Kidney (tissue), 13 donors: ENCODE measurements at regions not wholly inside any gene's neighbourhood (a gene's known extent, or its start where the extent isn't known, plus 50 kb on each side); places are given as distances from the start of the nearest gene placed in this dataset.

ENCODE experiments used
- DNase-seq, 5 donors: peaks; one replicate each; pipeline ENCODE4 v3.0.0-alpha.2; 2013 to 2020
- FAIRE-seq: peaks from 2 replicates; lab custom pipeline; 2012; peaks lifted over from hg19 to GRCh38; lab: Jason Lieb, UNC
- H3K27ac ChIP-seq, 2 donors: one replicate each; pipeline ENCODE4 v1.7.0; 2013; ENCODE audit warnings: low read depth in 2 of 2, low read length in 2 of 2, inconsistent platforms in 1 of 2
- H3K27me3 ChIP-seq: one replicate; pipeline ENCODE4 v1.7.1; 2013; ENCODE audit warnings: low read length, inconsistent platforms; ENCODE audit not compliant: control insufficient read depth, insufficient read depth
- H3K36me3 ChIP-seq, 3 donors: one replicate each; pipeline versions ENCODE4 v1.7.0 to v1.7.1; 2013; ENCODE audit warnings: low read length in 3 of 3, control low read depth in 1 of 3, inconsistent platforms in 1 of 3; ENCODE audit not compliant: insufficient read depth in 3 of 3, control insufficient read depth in 2 of 3
- H3K4me1 ChIP-seq, 3 donors: one replicate each; pipeline versions ENCODE4 v1.7.0 to v1.7.1; 2013; ENCODE audit warnings: low read length in 3 of 3, inconsistent platforms in 1 of 3, low read depth in 1 of 3; ENCODE audit not compliant: control insufficient read depth in 2 of 3, insufficient read depth in 2 of 3
- H3K4me3 ChIP-seq, 3 donors: one replicate each; pipeline versions ENCODE4 v1.7.0 to v1.8.1; 2013; ENCODE audit warnings: low read length in 3 of 3, control low read depth in 1 of 3, inconsistent platforms in 1 of 3
- H3K9ac ChIP-seq, 3 donors: one replicate each; pipeline versions ENCODE4 v1.7.0 to v1.7.1; 2013; ENCODE audit warnings: low read length in 3 of 3, control low read depth in 1 of 3, inconsistent platforms in 1 of 3
- H3K9me3 ChIP-seq, 3 donors: one replicate each; pipeline versions ENCODE4 v1.7.0 to v1.7.1; 2013; ENCODE audit warnings: low read length in 3 of 3, control low read depth in 1 of 3, inconsistent platforms in 1 of 3; ENCODE audit not compliant: control insufficient read depth in 2 of 3, insufficient read depth in 1 of 3
- CTCF ChIP-seq: IDR thresholded peaks from 3 replicates; pipeline ENCODE4 v1.5.1; 2012; ENCODE audit warnings: mild to moderate bottlenecking, moderate library complexity, borderline replicate concordance; ENCODE audit not compliant: insufficient read depth; ENCODE audit errors: extremely low read depth
- intact Hi-C: fragments of 100-400 bp; cut with DNase I; formaldehyde crosslinking; loops from one replicate; pipeline ENCODE4 v1.11.1; 2022
- donor health status: control.
- donor health status: control.
- donor health status: control.
- donor health status: control.
- donor health status: control.
- donor health status: DM: yes; HTN: yes; CAD: no.
- donor health status: Normal renal cell carcinoma (clear cell type).

- FAIRE-seq (no peak), DNase-seq (no peak)
- H3K27ac ChIP-seq, result no peak overlapping the region
- no peaks in the 10 kb centered on the region for H3K4me1 ChIP-seq
- TF ChIP-seq CTCF, result no peak
- no peaks in the 10 kb centered on the region for H3K27me3 ChIP-seq
- intact Hi-C loops, result no loop called here
- H3K36me3 ChIP-seq, result no peaks in the 10 kb centered on the region
- H3K4me3 ChIP-seq, result no peak overlapping the region
- H3K9ac ChIP-seq, result no peak overlapping the region
- H3K9me3 ChIP-seq, result no peaks in the 10 kb centered on the region
Measured at GRCh38 chr6:154602708-154603107, 92.2 kb upstream of the CNKSR3 start.

DNA sequence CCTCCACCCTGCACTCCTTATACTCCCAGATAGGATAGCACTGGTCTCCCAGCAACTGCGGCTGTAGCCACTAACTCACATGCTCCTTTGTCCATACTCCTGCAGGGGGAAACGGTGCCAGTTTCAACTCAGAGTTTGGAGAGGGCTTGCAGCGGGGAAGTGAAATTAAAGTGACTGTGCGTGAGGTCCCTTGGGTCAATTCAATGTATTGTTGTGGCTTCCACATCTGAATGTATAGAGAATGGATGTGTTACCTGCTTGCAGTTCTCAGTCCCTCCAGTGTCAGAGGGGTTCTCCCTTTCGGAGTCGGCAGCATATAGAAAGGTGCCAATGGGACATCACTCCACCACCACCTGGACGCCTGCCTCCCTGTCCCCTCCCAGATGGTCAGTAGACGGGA lies 93.6 kb upstream of the CNKSR3 start:
- H3K27ac ChIP-seq, result no peak overlapping the region
- no peaks in the 10 kb centered on the region for H3K36me3 ChIP-seq
- no peaks in the 10 kb centered on the region for H3K27me3 ChIP-seq
- no peaks in the 10 kb centered on the region for H3K9me3 ChIP-seq
- H3K9ac ChIP-seq, result no peak overlapping the region
- FAIRE-seq (no peak), DNase-seq (no peak)
- no peak for TF ChIP-seq CTCF
- intact Hi-C loops, result no loop called here
- H3K4me3 ChIP-seq, result no peak overlapping the region
- H3K4me1 ChIP-seq, result no peaks in the 10 kb centered on the region

DNA sequence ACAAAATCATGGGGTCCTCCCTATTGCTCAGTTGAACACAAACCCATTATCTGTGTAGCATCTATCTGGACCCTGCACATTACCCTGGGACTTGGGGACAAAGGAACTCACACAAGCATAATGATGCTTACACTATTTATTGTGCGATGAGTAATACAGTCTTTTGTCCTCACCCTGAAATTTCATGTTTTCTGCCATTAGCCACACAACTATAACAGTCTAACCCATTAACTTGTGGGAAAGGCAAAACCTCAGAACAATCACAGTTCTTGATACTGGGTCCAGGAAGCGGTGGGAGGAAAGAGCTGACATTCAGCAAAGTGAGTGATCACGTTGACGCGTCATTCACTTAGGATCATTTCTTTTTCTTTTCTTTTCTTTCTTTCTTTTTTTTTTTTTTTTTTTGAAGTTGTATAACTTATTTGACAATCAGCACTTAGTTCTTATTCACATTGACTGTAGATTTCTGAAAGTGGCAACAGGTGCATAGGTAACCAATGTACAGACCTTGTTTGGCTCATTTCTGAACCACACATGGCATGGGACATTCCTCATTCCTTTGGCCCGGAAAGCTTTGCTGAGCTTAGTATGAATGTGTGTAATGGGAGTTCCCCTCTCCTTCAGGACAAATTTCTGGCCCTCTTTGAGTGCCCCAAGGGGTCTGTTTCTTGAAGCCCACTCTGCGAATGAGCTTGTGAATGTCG lies 94.8 kb upstream of the CNKSR3 start:
- no peaks in the 10 kb centered on the region for H3K36me3 ChIP-seq
- no peak for TF ChIP-seq CTCF
- H3K4me1 ChIP-seq, result no peaks in the 10 kb centered on the region
- DNase-seq (no peak), FAIRE-seq (no peak)
- no peaks in the 10 kb centered on the region for H3K27me3 ChIP-seq
- no peak overlapping the region for H3K27ac ChIP-seq
- H3K9ac ChIP-seq, result no peak overlapping the region
- no peak overlapping the region for H3K4me3 ChIP-seq
- intact Hi-C loops, result no loop called here
- no peaks in the 10 kb centered on the region for H3K9me3 ChIP-seq
